T-helper 2 cell treated with Interferon-gamma antibody and Interleukin-4, amounts not matched to agents 5 μg/mL and 100 μg/mL, for 36 hours (primary cell): ENCODE measurements at regions not wholly inside any gene's neighbourhood (a gene's known extent, or its start where the extent isn't known, plus 50 kb on each side); places are given as distances from the start of the nearest gene placed in this dataset.

Experiments
- DNase-seq: peaks from one replicate; pipeline ENCODE4 v3.0.0; 2021; ENCODE audit warnings: low spot score
- H3K27ac Mint-ChIP-seq: one replicate; pipeline ENCODE4 v1.8.0; 2021; ENCODE audit warnings: mild to moderate bottlenecking, mixed read lengths
- H3K27me3 Mint-ChIP-seq: one replicate; pipeline ENCODE4 v1.8.0; 2021; ENCODE audit warnings: low read depth, mixed read lengths
- H3K36me3 Mint-ChIP-seq: one replicate; pipeline ENCODE4 v1.8.0; 2021; ENCODE audit warnings: low read depth, mixed read lengths
- H3K4me1 Mint-ChIP-seq: one replicate; pipeline ENCODE4 v1.8.0; 2021; ENCODE audit warnings: low read depth, mixed read lengths
- H3K4me3 Mint-ChIP-seq: one replicate; pipeline ENCODE4 v1.8.0; 2022; ENCODE audit warnings: mild to moderate bottlenecking, moderate library complexity, mixed read lengths
- H3K9me3 Mint-ChIP-seq: one replicate; pipeline ENCODE4 v1.8.0; 2021; ENCODE audit warnings: mixed read lengths

- no peak overlapping the region for H3K4me3 Mint-ChIP-seq
- H3K4me1 Mint-ChIP-seq: no peaks in the 10 kb centered on the region
- peaks cover 11% of the 10 kb centered on the region for H3K27me3 Mint-ChIP-seq
- H3K36me3 Mint-ChIP-seq: no peaks in the 10 kb centered on the region
- no peak for DNase-seq
- no peak overlapping the region for H3K27ac Mint-ChIP-seq
- H3K9me3 Mint-ChIP-seq: no peaks in the 10 kb centered on the region
These were observed 311.0 kb downstream of the BUD13 start for GRCh38 chr11:116461789-116462188.

DNA sequence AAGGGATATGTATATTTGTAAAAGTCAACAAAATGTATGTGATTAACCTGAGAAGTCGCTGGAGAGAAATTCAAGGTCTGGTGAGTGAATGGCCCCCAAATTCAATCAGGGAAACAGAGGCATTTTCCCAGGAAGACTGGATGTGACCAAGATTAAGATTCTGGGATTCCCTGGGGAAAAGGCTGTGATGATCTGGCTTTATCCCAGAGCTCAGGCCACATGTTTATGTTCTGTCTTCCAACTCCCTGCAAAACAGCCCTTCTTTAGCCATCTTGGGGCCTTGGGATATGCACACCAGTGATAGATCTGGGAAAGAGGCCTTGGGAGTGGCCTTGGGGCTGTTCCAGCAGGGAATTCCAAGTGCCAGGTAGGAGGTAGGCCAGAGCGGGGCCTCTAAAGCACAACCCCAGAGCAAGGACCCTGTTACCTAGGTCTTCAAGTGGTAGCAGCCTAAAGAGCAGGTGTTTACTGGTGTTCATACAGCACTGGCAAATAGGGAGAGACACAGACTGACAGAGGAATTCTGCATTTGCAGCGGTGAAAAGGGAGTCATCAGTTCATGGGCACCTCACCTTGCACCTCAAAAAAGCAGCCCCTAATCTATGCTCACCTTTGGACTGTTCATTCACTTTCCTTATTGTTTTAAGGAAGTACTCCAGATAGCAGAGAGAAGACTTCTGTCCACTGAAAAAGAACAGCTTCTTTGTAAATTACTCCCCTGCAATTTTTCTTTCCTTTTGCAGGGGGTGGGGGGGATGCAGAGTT lies 312.4 kb downstream of the BUD13 start:
- Mint-ChIP-seq H3K27me3 (peaks cover 6% of the 10 kb centered on the region), H3K9me3 (no peaks in the 10 kb centered on the region), H3K4me3 (no peak overlapping the region), H3K4me1 (no peaks in the 10 kb centered on the region), H3K27ac (no peak overlapping the region), H3K36me3 (no peaks in the 10 kb centered on the region)
- no peak for DNase-seq

DNA sequence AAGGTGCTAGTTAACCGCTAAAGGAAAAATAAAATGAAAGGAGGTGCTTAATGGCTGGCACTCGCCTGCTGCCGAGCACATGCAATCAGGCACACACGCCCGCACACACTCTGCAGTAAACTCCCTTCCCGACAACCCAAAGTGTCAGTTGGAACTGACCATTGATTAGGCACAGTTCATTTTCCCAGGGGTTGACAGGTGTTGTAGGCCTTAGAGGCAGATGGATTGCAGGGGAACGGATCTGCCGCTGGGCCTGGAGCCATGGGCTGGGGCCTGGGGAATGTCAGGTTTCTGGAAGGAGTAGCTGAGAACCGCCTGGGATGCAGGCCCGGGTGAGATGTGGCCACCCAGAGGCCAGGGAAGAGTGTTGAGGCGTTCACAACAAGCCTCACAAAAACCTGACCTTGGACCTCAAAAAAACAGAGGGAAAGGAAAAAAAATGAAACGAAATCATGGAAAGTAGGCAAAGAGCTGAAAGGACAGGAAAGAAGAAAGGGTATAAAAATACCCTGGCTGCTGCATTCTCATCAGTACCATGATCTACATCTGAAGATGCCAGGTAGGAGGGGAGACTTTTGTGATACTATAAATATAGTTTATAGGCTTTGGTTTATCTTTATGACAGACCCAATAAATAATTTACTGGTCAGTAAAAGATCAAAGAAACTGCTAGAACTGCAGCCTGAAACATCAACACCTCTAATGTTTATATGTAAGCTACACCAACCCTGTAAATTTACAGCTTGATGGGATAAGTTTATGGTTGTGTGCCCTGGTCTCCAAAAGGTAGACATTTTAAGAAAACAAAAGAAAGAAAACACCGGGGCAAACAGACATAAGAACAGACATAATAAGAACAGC lies 313.4 kb downstream of the BUD13 start:
- Mint-ChIP-seq H3K4me1 (no peaks in the 10 kb centered on the region), H3K27ac (no peak overlapping the region), H3K4me3 (no peak overlapping the region), H3K9me3 (no peaks in the 10 kb centered on the region), H3K27me3 (peaks cover 6% of the 10 kb centered on the region), H3K36me3 (no peaks in the 10 kb centered on the region)
- no peak for DNase-seq

GRCh38 chr11:116458546-116458945 lies 314.2 kb downstream of the BUD13 start:
- H3K4me3 Mint-ChIP-seq: no peak overlapping the region
- no peaks in the 10 kb centered on the region for H3K9me3 Mint-ChIP-seq
- no peak overlapping the region for H3K27ac Mint-ChIP-seq
- no peaks in the 10 kb centered on the region for H3K36me3 Mint-ChIP-seq
- DNase-seq: no peak
- peaks cover 6% of the 10 kb centered on the region for H3K27me3 Mint-ChIP-seq
- H3K4me1 Mint-ChIP-seq: no peaks in the 10 kb centered on the region

GRCh38 chr11:116457336-116458007 lies 315.3 kb downstream of the BUD13 start:
- no peaks in the 10 kb centered on the region for H3K9me3 Mint-ChIP-seq
- H3K4me3 Mint-ChIP-seq: no peak overlapping the region
- no peak for DNase-seq
- H3K27me3 Mint-ChIP-seq: peaks cover 6% of the 10 kb centered on the region
- H3K27ac Mint-ChIP-seq: no peak overlapping the region
- no peaks in the 10 kb centered on the region for H3K4me1 Mint-ChIP-seq
- no peaks in the 10 kb centered on the region for H3K36me3 Mint-ChIP-seq

- Mint-ChIP-seq H3K27me3 (peaks cover 6% of the 10 kb centered on the region), H3K4me3 (no peak overlapping the region), H3K4me1 (no peaks in the 10 kb centered on the region), H3K27ac (no peak overlapping the region), H3K9me3 (no peaks in the 10 kb centered on the region), H3K36me3 (no peaks in the 10 kb centered on the region)
- no peak for DNase-seq
These were observed 317.8 kb downstream of the BUD13 start for GRCh38 chr11:116454951-116455350.

- DNase-seq: no peak
- H3K36me3 Mint-ChIP-seq: no peaks in the 10 kb centered on the region
- H3K27ac Mint-ChIP-seq: no peak overlapping the region
- H3K4me1 Mint-ChIP-seq: no peaks in the 10 kb centered on the region
- peaks cover 2% of the 10 kb centered on the region for H3K27me3 Mint-ChIP-seq
- H3K4me3 Mint-ChIP-seq: no peak overlapping the region
- H3K9me3 Mint-ChIP-seq: no peaks in the 10 kb centered on the region
These were observed 318.7 kb downstream of the BUD13 start for GRCh38 chr11:116454020-116454645.

GRCh38 chr11:116452461-116452860 lies 320.3 kb downstream of the BUD13 start:
- Mint-ChIP-seq H3K4me1 (no peaks in the 10 kb centered on the region), H3K36me3 (no peaks in the 10 kb centered on the region), H3K27ac (no peak overlapping the region), H3K27me3 (no peaks in the 10 kb centered on the region), H3K9me3 (no peaks in the 10 kb centered on the region), H3K4me3 (no peak overlapping the region)
- no peak for DNase-seq

- Mint-ChIP-seq H3K27me3 (no peaks in the 10 kb centered on the region), H3K4me3 (no peak overlapping the region), H3K36me3 (no peaks in the 10 kb centered on the region), H3K9me3 (no peaks in the 10 kb centered on the region), H3K27ac (no peak overlapping the region), H3K4me1 (no peaks in the 10 kb centered on the region)
- DNase-seq: no peak
These were observed 323.3 kb downstream of the BUD13 start for GRCh38 chr11:116449522-116449921.

- H3K9me3 Mint-ChIP-seq: no peaks in the 10 kb centered on the region
- H3K4me1 Mint-ChIP-seq: no peaks in the 10 kb centered on the region
- no peaks in the 10 kb centered on the region for H3K27me3 Mint-ChIP-seq
- no peak for DNase-seq
- no peaks in the 10 kb centered on the region for H3K36me3 Mint-ChIP-seq
- no peak overlapping the region for H3K27ac Mint-ChIP-seq
- H3K4me3 Mint-ChIP-seq: no peak overlapping the region
These were observed 326.5 kb downstream of the BUD13 start for GRCh38 chr11:116446048-116446941.

- DNase-seq: no peak
- no peaks in the 10 kb centered on the region for H3K27me3 Mint-ChIP-seq
- H3K4me1 Mint-ChIP-seq: no peaks in the 10 kb centered on the region
- no peaks in the 10 kb centered on the region for H3K9me3 Mint-ChIP-seq
- no peaks in the 10 kb centered on the region for H3K36me3 Mint-ChIP-seq
- no peak overlapping the region for H3K4me3 Mint-ChIP-seq
- H3K27ac Mint-ChIP-seq: no peak overlapping the region
These were observed 327.4 kb downstream of the BUD13 start for GRCh38 chr11:116445108-116446047.

DNA sequence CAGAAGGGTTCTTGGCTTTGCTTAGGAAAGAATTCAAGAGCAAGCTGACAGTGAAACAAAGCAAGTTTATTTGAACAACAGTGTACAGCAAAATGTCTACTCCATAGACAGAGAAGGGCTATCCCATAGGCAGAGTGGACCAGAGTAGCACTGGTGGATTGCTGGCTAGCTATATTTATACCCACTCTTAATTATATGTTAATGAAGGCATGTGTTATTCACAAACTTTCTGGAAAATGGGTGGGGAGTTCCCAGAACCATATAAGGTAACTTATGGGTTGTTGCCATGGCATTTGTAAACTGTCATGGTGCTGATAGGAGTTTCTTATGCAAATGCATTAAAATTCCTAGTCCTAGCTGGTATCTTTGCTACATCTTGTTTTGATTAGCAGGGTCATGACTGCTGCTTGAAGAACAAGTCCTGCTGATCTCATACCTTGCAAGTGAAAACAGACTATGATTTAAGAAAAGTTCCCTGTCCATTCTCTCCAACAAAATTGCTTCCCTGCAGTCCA lies 330.5 kb downstream of the BUD13 start:
- H3K27me3 Mint-ChIP-seq: no peaks in the 10 kb centered on the region
- no peak for DNase-seq
- no peaks in the 10 kb centered on the region for H3K36me3 Mint-ChIP-seq
- no peaks in the 10 kb centered on the region for H3K4me1 Mint-ChIP-seq
- no peaks in the 10 kb centered on the region for H3K9me3 Mint-ChIP-seq
- H3K4me3 Mint-ChIP-seq: no peak overlapping the region
- no peak overlapping the region for H3K27ac Mint-ChIP-seq
